Breast epithelium (tissue), 3 donors: ENCODE measurements at regions not wholly inside any gene's neighbourhood (a gene's known extent, or its start where the extent isn't known, plus 50 kb on each side); places are given as distances from the start of the nearest gene placed in this dataset.

Source experiments
- CTCF ChIP-seq, 3 donors: fragments of 450-650 bp; IDR thresholded peaks; one replicate each; pipeline ENCODE4 v1.5.1; 2016 to 2017; ENCODE audit warnings: antibody characterized with exemption in 3 of 3, mild to moderate bottlenecking in 3 of 3, moderate library complexity in 3 of 3
- POLR2A ChIP-seq: fragments of 450-650 bp; IDR thresholded peaks from one replicate; pipeline ENCODE4 v1.6.1; 2016; ENCODE audit warnings: antibody characterized with exemption, mild to moderate bottlenecking, moderate library complexity
- POLR2AphosphoS5 ChIP-seq, 3 donors: sonication (generic); formaldehyde crosslinking; IDR thresholded peaks; one replicate each; pipeline ENCODE4 v1.6.1; 2017; ENCODE audit warnings: antibody characterized with exemption in 3 of 3

- TF ChIP-seq POLR2AphosphoS5 (IDR thresholded peaks at IDR 0.05) (no peak), CTCF (IDR thresholded peaks at IDR 0.05) (no peak), POLR2A (no peak)
These were observed 158.9 kb upstream of the STEAP4 start for GRCh38 chr7:88465600-88465999.
